HG03520 (cell line): ENCODE measurements at regions not wholly inside any gene's neighbourhood (a gene's known extent, or its start where the extent isn't known, plus 50 kb on each side); places are given as distances from the start of the nearest gene placed in this dataset.
"Not testable (repeated sequence)": the region's sequence is repeated elsewhere in the genome, so short reads cannot be mapped to it uniquely, and the experiment has no call there.

Experiments used
- ATAC-seq: cut with Tn5 transposase; IDR thresholded peaks from one replicate; pipeline ENCODE4 v1.9.1; 2021; ENCODE audit warnings: mild to moderate bottlenecking, moderate library complexity; ENCODE audit not compliant: unreplicated experiment

DNA sequence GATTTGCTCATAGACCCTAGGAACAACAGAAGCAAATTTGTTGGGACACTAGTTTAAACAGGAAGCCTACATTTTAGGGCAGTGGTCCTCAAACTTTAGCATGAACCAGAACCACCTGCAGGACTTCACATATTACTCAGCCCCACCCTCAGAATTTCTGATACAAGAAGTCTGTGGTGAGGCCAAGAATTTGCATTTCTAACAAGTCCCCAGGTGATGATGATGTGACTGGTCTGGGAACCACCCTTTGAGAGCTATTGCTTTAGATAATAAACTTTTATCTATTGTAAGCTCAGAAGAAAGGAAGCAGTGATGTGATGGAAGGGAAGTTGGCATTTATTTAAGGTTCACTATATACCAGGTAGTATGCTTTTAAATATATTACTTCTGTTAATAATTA is 194.0 kb downstream of the FAM181B start:
- ATAC-seq: peak; percentile 88

DNA sequence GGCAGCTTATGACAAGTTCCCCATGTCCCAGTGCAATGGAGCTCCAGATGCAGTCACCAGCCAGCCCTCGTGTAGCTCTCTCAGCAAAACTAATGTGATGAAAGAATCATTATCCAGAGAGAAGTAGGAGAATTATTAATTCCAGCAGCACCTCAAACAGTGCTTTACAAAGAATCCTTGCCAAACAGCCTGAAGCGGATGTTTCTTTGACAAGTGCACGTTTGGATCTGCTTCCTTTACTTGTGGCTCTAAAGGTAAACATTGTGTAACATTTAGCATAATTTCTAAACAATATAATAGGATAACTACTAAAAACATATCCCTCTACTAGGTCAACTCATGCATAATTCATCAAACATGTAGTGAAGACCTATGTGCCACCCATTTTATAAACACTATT is 197.0 kb downstream of the FAM181B start:
- no peak for ATAC-seq

DNA sequence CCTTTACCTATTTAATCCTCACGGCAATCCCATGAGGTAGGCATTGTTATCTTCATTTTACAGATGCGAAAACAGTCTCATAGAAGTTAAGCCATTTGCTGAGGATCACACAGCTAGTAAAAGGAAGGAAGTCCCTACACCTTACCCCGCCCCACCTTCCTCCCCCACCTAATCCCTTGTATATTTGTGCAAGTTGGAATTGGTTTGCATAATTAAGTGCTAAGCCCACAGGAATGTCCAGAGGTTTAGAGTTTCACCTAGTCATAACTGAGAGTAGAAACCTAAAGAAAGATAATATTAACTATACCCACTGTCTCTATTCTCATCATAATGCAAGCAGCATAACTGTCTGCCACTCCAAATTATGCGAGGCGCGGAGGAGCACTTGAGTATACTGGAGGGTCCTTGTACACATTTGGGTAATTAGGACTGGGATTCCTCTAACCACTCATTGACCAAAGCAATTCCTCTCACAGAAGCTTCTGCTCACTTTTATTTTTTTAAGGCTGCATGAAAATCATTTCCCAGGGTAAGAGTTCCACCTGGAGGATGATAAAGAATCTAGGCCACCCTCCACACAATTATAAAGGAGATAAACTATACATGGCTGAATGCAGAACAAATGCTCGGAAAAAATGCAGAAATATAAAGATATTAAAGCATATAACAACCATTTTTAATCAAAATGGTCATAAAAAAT is 199.9 kb downstream of the FAM181B start:
- no peak for ATAC-seq

DNA sequence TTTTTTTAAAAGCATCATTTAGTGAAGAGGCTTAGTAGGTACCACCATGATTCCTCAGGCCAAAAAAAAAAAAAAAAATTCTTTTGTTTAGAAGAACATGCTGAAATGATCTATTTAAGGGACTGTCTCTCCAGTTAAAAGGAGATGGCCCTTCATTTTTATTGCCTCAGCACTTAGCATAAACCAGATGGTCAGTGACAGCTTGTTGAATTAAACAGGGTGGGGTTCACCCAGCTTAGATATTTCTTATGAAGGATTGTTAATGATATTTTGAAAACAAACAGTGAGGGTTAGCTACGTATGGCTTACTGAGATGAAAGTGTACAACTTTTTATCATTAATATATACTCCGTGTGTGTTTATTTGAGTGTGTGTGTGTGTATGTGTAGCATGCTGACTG is 203.7 kb downstream of the FAM181B start:
- no peak for ATAC-seq

DNA sequence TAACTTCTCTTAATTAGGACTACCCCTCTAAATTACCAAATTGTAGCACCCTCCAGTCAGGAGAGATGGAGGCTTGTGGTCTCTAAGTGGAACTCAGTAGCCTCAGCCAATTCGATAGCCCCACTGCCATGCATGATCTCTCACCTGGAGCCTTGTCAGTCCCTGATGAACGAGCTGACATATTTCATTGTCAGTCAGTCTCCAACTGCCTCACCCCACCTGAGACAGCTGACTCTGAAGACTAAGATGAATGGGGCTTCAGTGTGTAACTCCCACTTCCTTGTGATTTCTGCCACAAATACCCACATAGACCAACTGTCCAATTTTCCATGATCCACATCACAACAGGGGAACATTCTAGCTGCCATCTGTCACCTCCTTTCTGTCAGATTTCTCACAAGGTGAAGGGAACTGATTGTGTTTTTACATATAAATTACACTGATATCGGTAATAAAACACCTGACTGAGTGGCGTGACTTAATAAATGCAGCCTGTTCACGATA is 206.5 kb downstream of the FAM181B start:
- ATAC-seq: no peak

DNA sequence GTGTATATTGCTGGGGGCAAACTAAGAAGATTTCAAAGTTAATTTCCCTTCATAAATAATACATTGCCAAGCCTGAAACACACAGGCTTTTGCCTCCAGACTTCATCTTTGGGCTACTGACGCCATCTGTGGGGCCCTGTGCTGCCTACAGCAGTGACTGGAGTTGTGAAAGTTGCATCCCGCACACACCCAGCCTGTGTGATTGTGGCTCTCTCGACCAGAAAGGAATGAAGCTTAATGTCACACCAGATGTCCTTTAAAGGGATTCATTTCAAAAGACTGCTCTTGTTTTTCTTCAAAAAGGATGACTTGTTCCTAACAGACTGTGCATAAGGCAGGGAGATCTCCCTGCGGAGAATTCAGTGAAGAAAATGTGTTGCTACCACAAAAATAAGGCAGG is 210.5 kb downstream of the FAM181B start:
- ATAC-seq: no peak

DNA sequence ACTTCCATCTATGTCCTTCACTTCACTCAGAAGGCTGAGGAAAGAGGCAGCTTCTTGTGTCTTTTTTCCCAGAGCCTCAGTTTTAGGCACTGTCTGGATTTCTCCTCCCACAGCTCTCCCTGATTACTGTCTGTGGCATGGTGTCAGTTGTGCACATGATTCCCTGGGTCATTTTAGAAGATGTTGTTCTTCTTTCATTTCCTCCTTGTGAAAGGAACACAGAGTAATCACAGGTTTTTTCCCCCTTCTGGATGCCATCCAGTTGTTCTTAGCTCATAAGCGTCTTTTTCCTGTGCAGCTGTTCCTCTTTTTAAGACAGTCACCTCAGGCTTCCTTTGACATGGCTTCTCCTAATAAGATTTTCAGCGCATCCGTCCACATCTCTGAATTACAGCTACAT is 212.2 kb downstream of the FAM181B start:
- ATAC-seq: no peak

DNA sequence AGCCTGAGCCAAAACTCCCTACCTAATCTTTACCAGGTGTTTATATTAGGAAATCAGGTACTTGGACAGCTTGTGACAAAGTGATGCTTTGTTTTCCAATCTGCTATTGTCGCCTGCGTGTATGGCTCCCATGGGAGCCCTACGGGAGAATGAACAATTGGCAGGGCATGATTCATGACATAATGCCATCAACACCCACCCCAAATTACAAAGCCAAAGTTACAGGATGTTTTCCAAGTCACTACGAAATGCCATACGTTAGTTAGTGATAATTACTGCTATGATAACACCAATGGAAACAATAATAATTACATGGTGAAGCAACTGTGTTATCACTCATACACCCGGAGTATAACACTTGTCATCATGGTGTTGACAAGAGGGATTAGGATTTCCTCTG is 226.4 kb downstream of the FAM181B start:
- no peak for ATAC-seq

DNA sequence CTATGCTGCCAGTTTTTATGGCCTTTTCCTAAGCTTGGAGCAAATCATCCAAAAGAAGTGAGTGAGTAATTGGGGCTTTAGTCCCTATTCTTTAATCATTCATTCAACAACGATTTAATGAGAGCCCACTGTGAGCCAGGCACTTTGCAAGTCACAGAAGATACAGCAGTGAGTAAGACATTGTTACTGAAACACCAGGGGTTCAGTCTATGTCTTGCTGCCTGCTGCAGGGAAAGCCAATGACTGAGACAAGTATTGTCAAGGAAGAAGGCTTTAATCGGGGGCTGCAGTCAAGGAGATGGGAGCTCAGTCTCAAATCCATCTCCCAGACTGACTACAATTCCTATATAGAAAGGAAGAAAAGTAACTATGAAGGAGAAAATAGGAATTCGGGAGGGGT is 228.3 kb downstream of the FAM181B start:
- no peak for ATAC-seq

DNA sequence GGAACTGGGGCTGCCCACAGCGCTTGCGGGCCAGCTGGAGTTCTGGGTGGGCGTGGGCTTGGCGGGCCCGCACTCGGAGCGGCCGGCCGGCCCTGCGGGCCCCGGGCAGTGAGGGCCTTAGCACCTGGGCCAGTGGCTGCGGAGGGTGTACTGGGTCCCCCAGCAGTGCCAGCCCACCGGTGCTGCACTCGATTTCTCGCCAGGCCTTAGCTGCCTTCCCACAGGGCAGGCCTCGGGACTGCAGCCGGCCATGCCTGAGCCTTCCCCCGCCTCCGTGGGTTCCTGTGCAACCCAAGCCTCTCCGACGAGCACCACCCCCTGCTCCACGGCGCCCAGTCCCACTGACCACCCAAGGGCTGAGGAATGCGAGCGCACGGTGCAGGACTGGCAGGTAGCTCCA is 232.5 kb downstream of the FAM181B start:
- not testable (repeated sequence) for ATAC-seq

DNA sequence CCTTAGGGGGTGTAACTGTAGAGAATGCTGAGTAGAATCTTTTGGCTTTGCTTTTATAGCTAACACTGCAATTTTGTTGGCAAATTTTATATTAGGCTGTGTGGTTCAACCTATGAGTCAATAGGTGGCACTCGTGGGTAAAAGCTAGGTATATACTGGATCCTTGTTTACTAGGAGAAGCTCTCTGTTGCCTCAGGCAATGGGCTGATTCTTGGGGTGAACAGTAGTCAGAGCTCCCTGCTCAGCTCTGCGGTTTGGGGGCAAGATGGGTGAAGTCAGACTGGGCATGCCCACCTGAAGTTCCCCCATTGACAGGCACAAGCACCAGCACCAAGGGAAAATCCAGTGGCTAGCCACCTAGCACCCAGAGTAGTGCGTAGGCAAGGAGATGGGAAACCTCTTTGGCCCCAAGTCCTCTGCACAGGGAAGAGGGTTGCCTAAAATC is 238.7 kb downstream of the FAM181B start:
- peak; percentile 83 for ATAC-seq

DNA sequence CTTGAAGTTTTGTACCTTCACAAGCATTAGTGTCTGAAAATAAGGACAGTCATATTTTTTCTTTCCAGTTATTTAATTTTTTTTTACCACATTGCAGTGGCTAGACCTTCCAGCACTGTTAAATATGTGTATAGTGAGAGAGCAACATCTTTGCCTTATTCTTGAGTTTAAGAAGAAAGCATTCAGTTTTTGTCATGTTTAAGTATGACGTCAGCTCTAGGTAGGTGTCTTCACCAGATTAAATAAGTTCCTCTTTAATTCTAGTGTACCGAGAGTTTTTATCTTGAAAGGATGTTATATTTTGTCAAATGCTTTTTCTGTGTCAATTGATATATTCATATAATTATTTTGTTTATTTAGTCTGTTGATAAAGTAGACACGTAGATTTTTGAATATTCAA is 258.8 kb downstream of the FAM181B start:
- ATAC-seq: no peak

DNA sequence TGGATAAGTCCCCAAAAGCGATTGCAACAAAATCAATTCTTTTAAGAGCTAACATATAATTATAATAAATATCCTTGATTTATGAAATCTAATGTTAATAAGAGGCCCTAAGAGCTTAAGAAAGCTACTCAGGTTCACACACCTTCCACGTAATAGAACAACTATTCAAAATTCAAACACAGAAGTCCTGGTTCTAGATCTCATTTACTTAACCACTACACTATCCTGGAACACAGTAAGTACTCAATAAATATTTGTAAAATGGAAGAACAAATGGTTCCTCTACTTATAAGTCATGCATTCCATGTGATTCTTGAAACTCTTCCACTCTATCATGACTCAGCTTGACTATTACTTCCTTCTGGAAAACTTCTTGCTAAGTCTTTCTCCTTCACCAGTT is 268.2 kb downstream of the FAM181B start:
- no peak for ATAC-seq

DNA sequence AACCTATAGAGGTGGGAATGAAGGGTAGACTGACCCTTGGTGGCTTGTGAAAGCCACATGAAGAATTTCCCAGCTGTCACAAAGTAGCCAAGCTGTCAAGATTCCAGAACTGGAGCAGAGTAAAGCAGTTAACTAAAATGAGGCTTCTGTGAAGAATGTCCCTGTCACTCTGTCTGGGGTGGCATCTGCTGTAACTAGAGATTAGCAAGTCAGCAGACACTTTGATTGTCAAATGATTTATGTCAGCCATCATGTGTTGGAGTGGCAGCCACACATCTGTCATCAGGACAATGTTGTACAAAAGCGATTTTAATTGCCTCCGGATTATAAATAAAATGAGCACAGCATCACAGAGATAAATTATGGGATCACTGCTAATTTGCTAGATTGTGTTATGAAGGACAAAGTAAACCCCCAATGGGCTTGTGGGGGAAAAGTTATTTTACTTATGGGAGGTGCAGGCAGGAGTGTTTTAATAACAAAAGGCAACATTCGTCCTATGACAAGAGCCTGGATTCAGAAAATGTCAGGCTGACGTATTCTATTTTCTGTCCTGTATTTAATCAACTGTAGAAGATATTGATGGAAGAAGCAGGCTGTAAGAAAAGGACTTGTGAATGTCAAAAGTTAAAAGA is 270.9 kb downstream of the FAM181B start:
- ATAC-seq: no peak

DNA sequence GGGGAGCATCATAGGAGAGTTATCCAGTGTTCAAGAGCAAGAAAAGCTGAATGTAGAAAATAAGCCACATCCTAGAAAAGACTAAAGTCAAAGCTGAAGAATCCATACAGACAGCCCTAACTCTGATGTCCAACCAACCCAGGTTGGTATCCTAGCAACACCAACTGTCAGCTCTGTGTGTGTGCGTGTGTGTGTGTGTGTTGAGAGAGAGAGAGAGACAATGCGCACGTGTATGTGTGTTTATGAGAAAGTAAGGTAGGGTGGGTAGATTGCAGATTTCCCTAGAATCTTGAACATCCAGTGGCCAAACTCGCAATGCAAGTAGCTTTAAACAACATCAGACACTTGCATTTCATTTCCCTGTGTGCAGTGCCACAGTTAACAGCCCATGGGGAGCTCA is 274.9 kb downstream of the FAM181B start:
- no peak for ATAC-seq

DNA sequence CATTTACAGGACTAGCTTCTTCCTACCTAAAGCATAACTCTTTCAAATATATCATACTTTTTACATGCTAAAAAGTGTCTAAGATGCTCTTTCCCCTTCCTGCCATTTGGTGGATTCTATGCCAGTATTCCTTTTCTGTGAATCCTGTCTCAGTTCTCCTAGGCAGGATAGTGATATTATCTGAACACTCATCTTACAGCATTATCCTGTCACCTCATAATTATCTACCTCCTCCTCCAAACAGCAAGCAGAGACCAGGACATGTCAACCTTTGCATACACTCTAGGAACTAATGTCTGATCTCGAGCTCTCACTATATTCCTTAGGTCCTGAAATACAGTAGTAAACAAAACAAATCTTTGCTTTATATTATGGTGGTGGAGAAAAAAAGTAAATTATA is 275.5 kb downstream of the FAM181B start:
- ATAC-seq: no peak

DNA sequence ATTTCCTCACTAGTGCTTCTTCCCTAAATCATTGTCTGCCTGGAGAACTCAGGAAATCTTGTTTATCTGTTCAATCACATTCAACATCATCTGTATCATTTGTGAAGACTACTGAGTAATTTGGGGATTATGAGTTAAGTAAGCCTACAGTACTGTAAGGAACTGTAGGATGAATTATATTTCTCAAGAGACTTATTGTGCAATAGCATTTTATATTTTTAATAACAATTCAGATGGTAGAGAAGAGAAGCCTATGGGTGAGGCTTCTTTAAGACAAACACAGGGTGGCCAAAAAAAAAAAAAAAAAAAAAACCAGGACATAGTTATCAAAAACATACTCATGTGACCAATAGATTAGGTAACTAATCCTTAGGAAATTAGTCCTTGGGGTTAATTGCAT is 282.7 kb downstream of the FAM181B start:
- no peak for ATAC-seq

DNA sequence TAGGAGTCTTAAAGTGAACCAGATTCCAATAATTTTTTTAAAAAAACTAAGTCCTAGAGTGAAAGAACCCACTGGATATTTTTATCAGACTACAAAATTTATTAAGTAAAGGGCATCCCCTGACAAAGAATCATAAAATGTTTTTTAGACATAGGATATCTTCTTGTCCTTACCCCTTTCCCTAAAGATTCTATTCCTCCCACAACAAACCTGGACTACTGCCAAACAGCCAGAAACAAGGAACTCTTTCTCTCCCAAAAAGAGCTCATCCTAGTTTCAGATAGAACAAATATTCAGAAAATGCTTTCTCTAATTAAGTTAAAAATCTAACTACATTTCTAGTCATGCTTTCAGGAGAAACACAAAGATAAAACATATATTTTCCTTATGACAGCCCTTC is 327.1 kb downstream of the FAM181B start:
- ATAC-seq: no peak

DNA sequence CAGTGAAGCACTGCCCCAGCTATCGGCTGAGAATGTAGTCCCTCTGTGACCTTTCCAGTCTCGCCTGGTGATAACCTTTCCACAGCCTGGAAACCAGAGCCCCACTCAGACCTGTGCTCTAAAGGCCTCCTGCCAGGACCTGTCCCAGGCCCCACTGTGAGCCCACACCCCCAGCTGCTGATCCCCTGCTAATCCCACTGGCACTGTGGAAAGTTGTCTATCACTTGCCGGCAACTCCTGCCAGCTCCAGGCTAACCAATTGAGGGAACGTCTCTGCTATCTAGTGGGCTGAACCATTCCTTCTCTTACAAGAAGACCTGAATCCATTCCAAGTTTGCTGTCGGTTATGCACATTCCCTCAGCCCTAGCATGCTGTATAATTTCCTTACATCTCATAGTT is 328.2 kb downstream of the FAM181B start:
- no peak for ATAC-seq

DNA sequence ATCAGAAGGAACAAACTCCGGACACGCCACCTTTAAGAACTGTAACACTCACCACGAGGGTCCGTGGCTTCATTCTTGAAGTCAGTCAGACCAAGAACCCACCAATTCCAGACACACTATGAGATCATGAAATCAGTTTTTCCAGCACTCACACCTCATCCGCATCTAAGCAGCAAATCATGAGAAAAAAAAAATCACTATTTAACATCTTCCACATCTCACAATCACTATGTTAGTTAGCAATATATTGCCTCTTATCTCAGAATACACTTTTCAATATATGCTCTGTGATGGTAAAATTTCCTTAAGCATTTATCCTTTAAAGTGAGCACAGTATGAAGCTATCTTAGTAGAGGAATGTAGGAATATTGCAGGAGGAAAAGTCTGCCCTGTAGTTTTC is 328.7 kb downstream of the FAM181B start:
- no peak for ATAC-seq

DNA sequence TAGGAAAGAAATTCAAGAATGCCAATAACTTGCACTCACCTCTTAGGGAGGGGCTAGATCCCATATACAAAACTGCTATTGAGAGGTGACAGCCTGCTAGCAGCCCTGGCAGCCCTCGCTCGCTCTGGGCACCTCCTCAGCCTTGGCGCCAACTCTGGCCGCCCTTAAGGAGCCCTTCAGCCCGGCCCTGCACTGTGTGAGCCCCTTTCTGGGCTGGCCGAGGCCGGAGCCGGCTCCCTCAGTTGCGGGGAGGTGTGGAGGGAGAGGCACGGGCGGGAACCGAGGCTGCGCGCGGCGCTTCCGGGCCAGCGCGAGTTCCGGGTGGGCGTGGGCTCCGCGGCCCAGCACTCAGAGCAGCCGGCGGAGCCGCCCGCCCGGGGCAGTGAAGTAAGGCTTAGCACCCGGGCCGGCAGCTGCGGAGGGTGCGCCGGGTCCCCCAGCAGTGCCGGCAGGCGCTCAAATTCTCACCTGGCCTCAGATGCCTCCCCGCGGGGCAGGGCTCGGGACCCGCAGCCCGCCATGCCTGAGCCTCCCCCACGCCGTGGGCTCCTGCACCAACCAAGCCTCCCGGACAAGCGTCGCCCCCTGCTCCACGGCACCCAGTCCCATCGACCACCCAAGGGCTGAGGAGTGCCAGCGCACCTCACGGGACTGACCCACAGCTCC is 329.9 kb downstream of the FAM181B start:
- ATAC-seq: no peak

DNA sequence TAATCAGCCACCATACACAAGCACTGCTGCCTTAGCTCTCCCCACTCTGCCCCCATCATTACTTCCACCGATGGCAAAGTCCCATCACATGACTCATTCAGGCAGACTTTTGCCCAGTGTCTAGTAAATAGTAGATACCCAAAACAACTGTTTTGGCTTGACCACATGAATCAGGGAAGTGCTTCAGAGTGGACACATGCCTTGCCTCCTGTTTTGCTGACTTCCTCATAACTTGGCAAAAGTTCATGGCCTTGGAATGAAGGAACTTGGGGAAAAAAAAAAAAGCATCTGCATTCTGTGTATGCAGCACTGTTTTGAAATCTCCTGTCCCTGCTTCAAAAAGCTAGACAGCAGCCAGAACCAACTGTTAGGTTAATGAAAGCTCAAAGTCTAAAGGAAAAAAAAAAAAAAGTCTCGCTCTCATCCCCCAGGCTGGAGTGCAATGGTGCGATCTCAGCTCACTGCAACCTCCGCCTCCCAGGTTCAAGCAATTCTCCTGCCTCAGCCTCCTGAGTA is 335.3 kb downstream of the FAM181B start:
- no peak for ATAC-seq
